Adrenal gland (tissue), 9 donors: ENCODE measurements at regions not wholly inside any gene's neighbourhood (a gene's known extent, or its start where the extent isn't known, plus 50 kb on each side); places are given as distances from the start of the nearest gene placed in this dataset.

Experiments
- DNase-seq, 7 donors: peaks; one replicate each; pipeline ENCODE4 v3.0.0-alpha.2; 2019 to 2020
- H3K27ac ChIP-seq, 5 donors: fragments of 200-600 bp; sonication (generic) in 4 of 5; 1 replicate in 3 of 5; 2 replicates in 2 of 5; pipeline versions ENCODE4 v1.5.1 to v1.8.0; 2016 to 2020; ENCODE audit warnings: mild to moderate bottlenecking in 1 of 5
- H3K27me3 ChIP-seq: fragments of 200-600 bp; 2 replicates; pipeline ENCODE4 v1.8.0; 2021
- H3K36me3 ChIP-seq, 2 donors: fragments of 200-600 bp; replicated peaks in 1 of 2; 1 replicate in 1 of 2; 2 replicates in 1 of 2; pipeline versions ENCODE4 v1.5.1 to v1.8.0; 2018 to 2022
- H3K4me1 ChIP-seq, 2 donors: fragments of 200-600 bp; replicated peaks in 1 of 2; 1 replicate in 1 of 2; 2 replicates in 1 of 2; pipeline versions ENCODE4 v1.5.1 to v1.8.0; 2018 to 2021
- H3K4me3 ChIP-seq, 4 donors: fragments of 200-600 bp; sonication (generic) in 3 of 4; one replicate each; pipeline ENCODE4 v1.5.1; 2016 to 2018
- H3K9me3 ChIP-seq, 3 donors: fragments of 200-600 bp; sonication (generic) in 1 of 3; replicated peaks in 1 of 3; 1 replicate in 2 of 3; 2 replicates in 1 of 3; pipeline versions ENCODE4 v1.5.1 to v1.8.0; 2016 to 2021
- CTCF ChIP-seq, 6 experiments: fragments of 450-650 bp in 4 of 6; fragments of 200-600 bp in 2 of 6; sonication (generic) in 1 of 6; IDR thresholded peaks; 1 replicate in 5 of 6; 2 replicates in 1 of 6; pipeline versions ENCODE4 v1.5.1 to v1.8.0; 2016 to 2021; ENCODE audit warnings: antibody characterized with exemption in 6 of 6, mild to moderate bottlenecking in 2 of 6, moderate library complexity in 1 of 6
- POLR2A ChIP-seq, 2 donors: fragments of 450-650 bp; IDR thresholded peaks; one replicate each; pipeline ENCODE4 v1.6.1; 2017; ENCODE audit warnings: antibody characterized with exemption in 2 of 2, mild to moderate bottlenecking in 2 of 2, moderate library complexity in 1 of 2
- WGBS, 4 donors: extraction: QIAGEN DNeasy Blood & Tissue Kit in 2 of 4; methylation state at CpG; one replicate each; pipeline versions ENCODE4 v1.1.5 to v1.1.7; 2013 to 2017; 5-methylcytosine and 5-hydroxymethylcytosine counted together
- intact Hi-C, 2 donors: fragments of 100-400 bp; cut with DNase I; formaldehyde crosslinking; loops; one replicate each; pipeline versions ENCODE4 v1.14.1 to v1.15.0; 2022 to 2023
- donor health status: healthy with polysubstance abuse.
- donor health status: Bipolar disorder and iron deficiency.
- donor health status: DM: yes; HTN: yes; CAD: no.
- donor health status: DM: no; HTN: no; CAD: no.
- donor health status: DM: no; HTN: no; CAD: no.

DNA sequence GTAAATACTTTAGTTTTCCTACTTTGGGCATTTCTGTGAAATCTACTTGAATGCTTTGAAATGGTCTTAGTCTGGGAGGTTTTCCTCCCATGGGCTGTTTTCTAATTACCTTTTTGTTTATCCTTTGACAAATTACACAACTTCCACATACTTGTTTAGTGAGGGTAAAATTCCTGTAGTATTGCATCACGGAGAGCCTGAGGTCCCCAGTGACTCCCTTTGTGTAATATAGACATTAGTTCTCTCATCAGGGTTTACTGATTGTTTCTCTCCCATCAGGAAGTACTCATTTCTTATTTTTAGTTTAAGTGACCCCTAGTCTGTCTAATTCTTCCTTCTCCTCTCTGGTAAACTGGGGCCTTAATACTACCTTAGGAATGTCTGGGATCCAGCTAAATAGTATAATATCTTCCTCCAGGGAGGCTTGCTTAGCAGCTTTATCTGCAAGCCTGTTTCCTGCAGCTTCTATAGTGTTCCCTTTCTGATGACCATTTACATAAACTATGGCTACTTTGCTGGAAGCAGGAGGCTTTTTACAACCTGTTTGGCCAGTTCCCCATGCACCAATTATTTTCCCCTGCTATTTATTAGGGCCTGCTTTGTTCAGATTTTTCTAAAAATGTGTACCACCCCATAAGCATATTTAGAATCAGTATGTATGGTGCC is 87.2 kb upstream of the XCR1 start:
- Histone ChIP-seq H3K4me1 (peaks cover 0 to 8% of the 10 kb centered on the region in 2 donors), H3K27ac (peak overlapping the region in 1 of 5 donors; percentile 8), H3K27me3 (no peaks in the 10 kb centered on the region), H3K4me3 (no peak overlapping the region), H3K9me3 (no peaks in the 10 kb centered on the region), H3K36me3 (no peaks in the 10 kb centered on the region)
- intact Hi-C loops = no loop called here
- WGBS, 4 donors = 14 to 70% (median 36%) methylated on average over 1 of the region's 1 CpG
- no peak for DNase-seq
- no peak for TF ChIP-seq POLR2A (IDR thresholded peaks at IDR 0.05)
- TF ChIP-seq CTCF (IDR thresholded peaks at IDR 0.05) = no peak

- DNase-seq = no peak
- Histone ChIP-seq H3K4me3 (no peak overlapping the region), H3K27ac (no peak overlapping the region), H3K4me1 (peaks cover 0 to 8% of the 10 kb centered on the region in 2 donors), H3K9me3 (no peaks in the 10 kb centered on the region), H3K36me3 (no peaks in the 10 kb centered on the region), H3K27me3 (no peaks in the 10 kb centered on the region)
- WGBS, 4 donors = 88 to 96% (median 93%) methylated on average over 4 of the region's 4 CpGs
- intact Hi-C loops = no loop called here
- TF ChIP-seq POLR2A (IDR thresholded peaks at IDR 0.05) = no peak
- no peak for TF ChIP-seq CTCF (IDR thresholded peaks at IDR 0.05)
Measured at GRCh38 chr3:46113608-46114007, 86.3 kb upstream of the XCR1 start.

GRCh38 chr3:46112984-46113383 is 85.7 kb upstream of the XCR1 start:
- WGBS, 4 donors = 72 to 96% (median 81%) methylated on average over 3 of the region's 3 CpGs
- Histone ChIP-seq H3K27ac (no peak overlapping the region), H3K9me3 (no peaks in the 10 kb centered on the region), H3K4me1 (peaks cover 0 to 8% of the 10 kb centered on the region in 2 donors), H3K36me3 (no peaks in the 10 kb centered on the region), H3K27me3 (no peaks in the 10 kb centered on the region), H3K4me3 (no peak overlapping the region)
- intact Hi-C loops = no loop called here
- no peak for DNase-seq
- TF ChIP-seq POLR2A (IDR thresholded peaks at IDR 0.05) (no peak), CTCF (IDR thresholded peaks at IDR 0.05) (no peak)

- TF ChIP-seq CTCF (IDR thresholded peaks at IDR 0.05) = no peak
- no peak for TF ChIP-seq POLR2A (IDR thresholded peaks at IDR 0.05)
- peaks cover 0 to 8% of the 10 kb centered on the region in 2 donors for H3K4me1 ChIP-seq
- H3K4me3 ChIP-seq = no peak overlapping the region
- WGBS, 4 donors = 53 to 78% (median 69%) methylated on average over 3 of the region's 3 CpGs
- intact Hi-C loops = no loop called here
- H3K9me3 ChIP-seq = no peaks in the 10 kb centered on the region
- no peak for DNase-seq
- no peak overlapping the region for H3K27ac ChIP-seq
- no peaks in the 10 kb centered on the region for H3K27me3 ChIP-seq
- no peaks in the 10 kb centered on the region for H3K36me3 ChIP-seq
Measured at GRCh38 chr3:46112296-46112695, 85.0 kb upstream of the XCR1 start.
